ENCODE measurements at regions not wholly inside any gene's neighbourhood (a gene's known extent, or its start where the extent isn't known, plus 50 kb on each side); places are given as distances from the start of the nearest gene placed in this dataset.

DNA sequence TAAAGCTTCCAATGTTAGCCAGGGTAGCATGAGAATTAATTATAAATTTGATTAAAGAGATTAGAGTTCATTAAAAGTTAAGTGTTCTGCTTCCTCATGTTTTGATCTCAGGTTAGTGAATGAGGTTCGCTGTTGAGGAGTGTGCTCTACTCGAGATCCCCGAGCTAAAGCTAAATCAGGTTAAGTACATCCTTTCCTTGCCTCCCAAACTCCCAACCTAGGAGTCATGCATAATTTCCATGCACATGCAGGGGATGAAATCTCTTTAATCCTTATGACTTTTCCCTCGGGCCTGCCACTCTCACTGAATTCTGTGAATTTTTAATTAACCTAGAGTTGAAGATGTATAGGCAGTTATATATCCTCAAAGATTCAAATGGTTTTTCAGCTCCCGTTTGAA lies 156.1 kb upstream of the NCK2 start:
- no peak overlapping the region for H3K4me3 ChIP-seq (ENCODE audit: low read depth, low read length)
- TF ChIP-seq, protein P1, sequence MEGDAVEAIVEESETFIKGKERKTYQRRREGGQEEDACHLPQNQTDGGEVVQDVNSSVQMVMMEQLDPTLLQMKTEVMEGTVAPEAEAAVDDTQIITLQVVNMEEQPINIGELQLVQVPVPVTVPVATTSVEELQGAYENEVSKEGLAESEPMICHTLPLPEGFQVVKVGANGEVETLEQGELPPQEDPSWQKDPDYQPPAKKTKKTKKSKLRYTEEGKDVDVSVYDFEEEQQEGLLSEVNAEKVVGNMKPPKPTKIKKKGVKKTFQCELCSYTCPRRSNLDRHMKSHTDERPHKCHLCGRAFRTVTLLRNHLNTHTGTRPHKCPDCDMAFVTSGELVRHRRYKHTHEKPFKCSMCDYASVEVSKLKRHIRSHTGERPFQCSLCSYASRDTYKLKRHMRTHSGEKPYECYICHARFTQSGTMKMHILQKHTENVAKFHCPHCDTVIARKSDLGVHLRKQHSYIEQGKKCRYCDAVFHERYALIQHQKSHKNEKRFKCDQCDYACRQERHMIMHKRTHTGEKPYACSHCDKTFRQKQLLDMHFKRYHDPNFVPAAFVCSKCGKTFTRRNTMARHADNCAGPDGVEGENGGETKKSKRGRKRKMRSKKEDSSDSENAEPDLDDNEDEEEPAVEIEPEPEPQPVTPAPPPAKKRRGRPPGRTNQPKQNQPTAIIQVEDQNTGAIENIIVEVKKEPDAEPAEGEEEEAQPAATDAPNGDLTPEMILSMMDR (IDR thresholded peaks at IDR 0.05; ENCODE audit: borderline replicate concordance, insufficient read depth, low read depth, low read length): no peak

DNA sequence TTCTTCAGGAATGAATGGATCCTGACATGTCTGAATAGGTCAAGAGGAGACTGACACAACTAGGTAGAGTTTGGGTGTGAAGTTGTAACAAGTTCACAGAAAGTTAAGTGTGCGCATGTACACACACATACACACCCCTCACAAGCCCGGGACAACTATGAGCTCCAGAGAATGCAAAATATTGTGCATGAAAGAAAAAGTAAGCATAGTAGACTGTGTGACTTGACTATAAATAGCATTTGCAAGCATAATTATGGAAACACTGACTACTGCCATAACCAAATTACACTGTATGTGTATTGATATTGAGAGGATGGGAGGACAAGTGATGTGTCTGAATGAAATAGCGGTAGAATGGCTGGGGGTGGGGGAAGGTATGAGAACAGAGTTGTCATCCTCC lies 157.1 kb upstream of the NCK2 start:
- H3K4me3 ChIP-seq (ENCODE audit: low read depth, low read length): no peak overlapping the region
- TF ChIP-seq, protein P1 (IDR thresholded peaks at IDR 0.05; ENCODE audit: borderline replicate concordance, insufficient read depth, low read depth, low read length): no peak

DNA sequence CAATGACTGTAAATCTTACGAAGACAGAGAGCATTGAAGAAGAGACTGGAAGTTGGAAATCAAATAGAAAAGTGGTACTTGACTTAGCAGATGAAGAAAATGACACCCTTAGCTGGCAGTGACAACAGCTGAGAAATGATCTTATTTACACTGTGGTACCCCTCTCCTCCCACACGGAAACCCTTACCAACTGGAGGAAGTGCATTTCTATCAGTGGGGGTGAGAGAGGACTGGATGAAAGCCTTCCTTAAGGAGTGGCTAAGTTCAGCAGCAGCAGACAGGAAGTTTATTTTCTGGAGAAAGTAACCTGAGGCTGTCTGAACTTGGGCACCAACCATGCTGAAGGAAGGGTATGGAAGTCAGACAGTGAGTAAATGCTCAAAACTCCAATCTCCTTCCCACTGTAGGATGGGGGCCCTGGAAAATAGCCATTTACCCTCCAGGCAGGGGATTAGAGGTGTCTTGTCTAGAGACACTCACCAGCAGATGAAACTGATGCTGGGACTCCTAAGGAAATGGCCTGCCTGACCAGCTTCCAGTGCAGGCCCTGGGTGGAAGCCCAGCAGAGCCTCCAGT lies 160.2 kb upstream of the NCK2 start:
- TF ChIP-seq, protein P1 (IDR thresholded peaks at IDR 0.05; ENCODE audit: borderline replicate concordance, insufficient read depth, low read depth, low read length): no peak
- H3K4me3 ChIP-seq (ENCODE audit: low read depth, low read length): no peak overlapping the region

DNA sequence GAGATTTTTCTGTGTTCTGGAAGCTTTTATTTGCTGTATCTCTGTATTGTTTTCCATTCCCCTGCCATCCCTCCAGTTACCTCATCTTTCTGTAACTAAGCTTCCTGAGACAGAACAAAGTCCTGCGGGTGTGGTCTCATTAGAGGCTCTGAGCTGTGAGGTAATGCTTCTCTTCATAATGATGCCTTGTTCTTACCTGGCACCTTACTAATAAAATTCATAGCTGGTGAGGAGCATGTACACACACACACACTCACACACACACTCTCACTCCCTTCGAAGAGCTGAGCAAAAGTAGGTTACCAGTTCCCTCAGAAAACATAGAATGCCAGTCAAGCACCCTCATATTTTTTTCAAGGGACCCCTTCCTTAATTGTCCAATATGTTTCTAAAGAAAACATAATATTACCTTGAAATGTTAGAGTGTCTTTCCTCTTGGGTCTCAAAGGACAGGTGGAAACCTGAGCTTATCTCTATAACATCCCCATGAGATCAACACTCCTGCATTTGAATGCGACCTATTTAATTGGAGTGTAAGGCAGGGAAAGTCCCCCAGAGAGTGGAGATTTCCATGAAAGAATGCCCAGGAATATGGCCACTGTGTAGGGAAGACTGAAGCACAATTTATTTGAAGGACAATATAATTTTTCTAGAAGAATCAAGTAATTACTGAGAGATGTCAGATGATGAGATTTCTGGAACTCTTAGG lies 161.6 kb upstream of the NCK2 start:
- H3K4me3 ChIP-seq (ENCODE audit: low read depth, low read length): no peak overlapping the region
- TF ChIP-seq, protein P1 (IDR thresholded peaks at IDR 0.05; ENCODE audit: borderline replicate concordance, insufficient read depth, low read depth, low read length): no peak

DNA sequence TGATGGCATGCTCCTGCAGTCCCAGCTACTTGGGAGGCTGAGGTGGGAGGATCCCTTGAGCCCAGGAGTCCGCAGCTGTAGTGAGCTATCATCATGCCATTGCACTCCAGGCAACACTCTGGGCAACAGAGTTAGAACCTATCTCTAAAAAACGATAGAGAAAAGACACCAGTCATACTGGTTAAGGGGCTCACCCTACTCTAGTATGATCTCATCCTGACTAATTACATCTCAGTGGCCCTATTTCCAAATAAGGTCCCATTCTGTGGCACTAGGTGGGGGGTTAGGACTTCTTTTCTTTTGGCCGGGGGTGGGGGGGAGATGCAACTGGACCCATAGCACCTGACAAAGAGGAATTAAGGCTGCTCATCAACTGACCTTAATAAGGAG lies 163.2 kb upstream of the NCK2 start:
- TF ChIP-seq, protein P1 (IDR thresholded peaks at IDR 0.05; ENCODE audit: borderline replicate concordance, insufficient read depth, low read depth, low read length): no peak
- no peak overlapping the region for H3K4me3 ChIP-seq (ENCODE audit: low read depth, low read length)

DNA sequence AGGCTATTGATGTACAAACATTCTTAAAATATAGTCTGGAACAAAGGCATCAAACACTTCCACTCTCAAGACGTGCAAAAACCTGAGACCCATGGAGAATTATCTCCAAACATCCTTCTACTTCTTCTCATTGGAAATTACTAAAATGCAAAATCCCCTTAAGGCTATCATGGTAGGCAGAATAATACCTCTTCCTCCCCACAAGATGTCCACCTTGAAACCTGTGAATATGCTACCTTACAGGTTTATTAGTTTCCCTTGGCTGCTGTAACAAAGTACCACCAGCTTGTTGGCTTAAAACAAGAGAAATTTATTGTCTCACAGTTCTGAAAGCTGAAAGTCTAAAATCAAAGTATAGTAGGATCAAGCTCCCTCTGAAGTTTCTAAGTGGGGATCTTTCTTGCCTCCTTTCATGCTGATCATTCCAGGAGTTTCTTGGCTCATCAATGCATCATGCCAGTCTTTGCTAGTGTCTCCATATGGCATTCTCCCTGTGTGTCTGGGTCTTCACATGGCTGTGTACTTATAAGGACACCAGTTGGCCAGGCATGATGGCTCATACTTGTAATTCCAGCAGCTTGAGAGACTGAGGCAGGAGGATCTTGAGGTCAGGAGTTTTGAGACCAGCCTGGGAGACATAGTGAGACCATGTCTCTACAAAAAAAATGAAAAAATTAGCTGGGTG lies 163.7 kb upstream of the NCK2 start:
- TF ChIP-seq, protein P1 (IDR thresholded peaks at IDR 0.05; ENCODE audit: borderline replicate concordance, insufficient read depth, low read depth, low read length): no peak
- no peak overlapping the region for H3K4me3 ChIP-seq (ENCODE audit: low read depth, low read length)

DNA sequence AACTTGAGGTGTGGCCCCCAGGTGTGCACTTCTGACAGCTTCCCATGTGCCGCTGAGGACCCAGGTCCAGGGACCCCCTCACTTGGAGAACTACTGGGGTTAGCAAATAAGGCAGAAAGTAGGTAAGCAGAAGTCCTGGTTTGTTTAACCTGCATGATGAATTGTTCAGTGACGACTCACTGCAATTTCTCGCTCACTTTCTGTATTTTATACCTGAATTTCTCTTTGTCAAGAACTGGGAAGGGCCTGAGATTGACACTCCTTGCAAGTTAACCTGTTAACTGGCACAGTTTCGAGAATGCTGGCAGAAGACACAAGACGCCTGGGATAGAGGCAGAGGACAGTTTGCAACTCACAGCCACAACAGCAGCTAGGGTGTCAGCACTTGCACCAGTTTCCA lies 164.5 kb upstream of the NCK2 start:
- TF ChIP-seq, protein P1 (IDR thresholded peaks at IDR 0.05; ENCODE audit: borderline replicate concordance, insufficient read depth, low read depth, low read length): no peak

More for the DNA sequence above, 164.5 kb upstream of the NCK2 start:
- H3K4me3 ChIP-seq (ENCODE audit: low read depth, low read length): no peak overlapping the region
